HG02884 (cell line): ENCODE measurements at regions not wholly inside any gene's neighbourhood (a gene's known extent, or its start where the extent isn't known, plus 50 kb on each side); places are given as distances from the start of the nearest gene placed in this dataset.

Source experiments
- ATAC-seq: cut with Tn5 transposase; IDR thresholded peaks from one replicate; pipeline ENCODE4 v1.9.1; 2021; ENCODE audit warnings: mild to moderate bottlenecking, moderate library complexity; ENCODE audit not compliant: unreplicated experiment

GRCh38 chr2:66717218-66717905 is 282.4 kb downstream of the MEIS1 start:
- ATAC-seq: no peak

- ATAC-seq: no peak
These were observed 283.0 kb downstream of the MEIS1 start for GRCh38 chr2:66717973-66718372.

DNA sequence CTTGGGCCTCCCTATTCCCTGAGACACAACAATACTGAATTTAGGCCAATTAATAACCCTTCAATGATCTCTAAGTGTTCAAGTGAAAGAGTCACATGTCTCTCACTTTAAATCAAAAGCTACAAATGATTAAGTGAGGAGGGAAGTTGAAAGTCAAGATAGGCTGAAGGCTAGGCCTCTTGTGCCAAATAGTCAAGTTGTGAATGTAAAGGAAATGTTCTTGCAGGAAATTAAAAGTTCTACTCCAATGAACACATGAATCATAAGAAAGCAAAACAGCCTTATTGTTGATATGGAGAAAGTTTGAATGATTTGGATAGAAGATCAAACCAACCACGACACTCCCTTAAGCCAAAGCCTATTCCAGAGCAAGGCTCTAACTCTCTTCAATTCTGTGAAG is 286.9 kb downstream of the MEIS1 start:
- ATAC-seq: no peak

- no peak for ATAC-seq
These were observed 289.3 kb downstream of the MEIS1 start for GRCh38 chr2:66724241-66724640.

DNA sequence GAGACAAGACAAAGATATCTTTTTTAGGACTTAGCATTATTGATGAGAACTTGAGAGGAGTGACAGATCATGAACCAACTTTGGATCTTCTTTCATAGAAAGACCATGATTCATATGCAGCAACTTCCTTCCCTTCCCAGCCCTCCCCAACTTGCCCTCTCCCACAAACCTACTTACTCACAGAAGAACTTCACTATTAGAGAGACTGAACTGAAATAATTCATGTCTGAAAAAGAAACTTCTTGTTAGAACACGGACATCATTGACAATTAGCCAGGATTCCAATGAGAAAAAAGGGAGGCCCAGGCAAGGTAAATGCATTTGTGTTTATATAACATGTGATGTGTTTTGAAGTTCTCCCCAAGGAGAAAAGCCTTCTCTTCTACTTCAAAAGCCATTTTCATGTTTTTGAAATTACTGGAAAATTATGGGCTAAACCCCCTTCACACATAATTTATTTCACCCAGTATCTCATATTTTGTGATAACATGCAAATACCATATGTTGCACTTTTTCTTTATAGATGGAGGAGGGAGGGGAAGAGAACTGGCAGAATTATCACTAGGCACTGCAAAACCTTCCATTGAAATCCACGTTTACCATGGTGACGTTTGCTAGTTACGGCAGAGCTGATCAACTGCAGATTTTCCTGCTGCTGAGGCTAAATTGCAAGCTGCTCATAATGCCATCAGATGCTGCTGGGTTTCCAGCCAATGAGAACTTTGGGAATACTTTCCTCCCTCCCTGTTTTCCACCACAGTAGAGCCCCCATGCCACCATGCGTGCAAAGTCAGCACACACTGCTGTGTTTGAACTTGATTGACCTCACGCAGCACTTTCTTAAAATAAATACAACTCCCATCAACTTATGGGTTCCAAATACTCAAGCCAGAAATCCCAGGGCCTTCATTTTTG is 294.7 kb downstream of the MEIS1 start:
- ATAC-seq: no peak

DNA sequence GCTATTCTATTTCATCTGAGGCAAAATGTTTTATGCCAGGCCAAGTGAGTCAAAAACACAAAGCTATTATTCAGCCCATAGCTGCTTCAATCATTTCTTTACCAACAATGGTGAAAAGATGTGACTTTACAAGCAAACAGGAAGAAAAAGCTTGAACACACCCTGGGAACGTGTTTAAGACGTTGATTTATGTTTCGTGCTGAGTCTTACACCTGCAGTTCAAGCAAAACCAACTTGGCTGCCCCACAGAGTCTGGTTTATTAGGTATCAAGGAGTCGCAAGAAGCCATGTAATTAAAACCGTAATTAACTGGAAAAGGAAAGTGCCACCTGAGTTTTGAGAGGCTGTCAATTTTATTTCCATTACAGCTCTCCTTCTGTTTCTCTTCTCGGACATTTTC is 295.5 kb downstream of the MEIS1 start:
- ATAC-seq: no peak

GRCh38 chr2:66733364-66733999 is 298.6 kb downstream of the MEIS1 start:
- no peak for ATAC-seq

DNA sequence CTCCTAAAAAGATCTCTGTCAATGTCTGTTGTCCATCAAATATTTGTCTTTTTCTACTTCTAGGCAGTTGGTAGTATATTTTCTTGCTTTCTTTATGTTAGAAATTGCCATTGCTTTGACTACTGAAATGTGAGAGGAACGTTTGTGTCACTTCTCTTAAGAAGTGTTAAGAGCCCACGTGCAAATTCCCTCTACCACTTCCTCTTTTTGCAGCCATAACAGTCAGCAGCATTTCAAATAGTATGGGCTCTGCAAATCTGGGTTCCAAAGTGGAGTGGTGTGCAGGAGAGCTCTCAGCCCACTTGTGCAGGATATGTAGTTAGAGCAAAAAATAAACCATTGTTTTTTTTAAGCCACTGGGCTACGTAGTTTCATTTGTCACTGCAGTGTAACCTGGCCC is 314.0 kb downstream of the MEIS1 start:
- ATAC-seq: peak; percentile 54

DNA sequence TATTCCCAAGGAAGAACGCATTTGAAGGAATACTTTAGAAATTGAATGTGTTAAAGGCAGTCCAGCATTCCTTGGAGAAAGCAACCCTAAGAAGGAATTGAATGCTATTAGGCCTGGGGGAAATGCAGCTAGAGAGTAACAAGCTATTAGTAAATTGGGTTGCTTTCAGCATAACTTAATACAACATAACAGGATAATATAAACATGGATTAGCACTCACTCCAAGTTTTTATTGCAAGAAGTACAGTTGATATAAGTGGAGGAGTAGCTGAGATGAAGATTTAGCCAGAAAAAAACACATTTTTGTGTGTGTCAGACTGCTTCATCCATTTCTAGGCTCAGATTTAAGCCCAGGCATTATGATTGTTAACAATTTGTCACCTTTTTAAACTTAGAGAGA is 314.6 kb downstream of the MEIS1 start:
- ATAC-seq: no peak

GRCh38 chr2:66753257-66753656 is 318.3 kb downstream of the MEIS1 start:
- no peak for ATAC-seq

DNA sequence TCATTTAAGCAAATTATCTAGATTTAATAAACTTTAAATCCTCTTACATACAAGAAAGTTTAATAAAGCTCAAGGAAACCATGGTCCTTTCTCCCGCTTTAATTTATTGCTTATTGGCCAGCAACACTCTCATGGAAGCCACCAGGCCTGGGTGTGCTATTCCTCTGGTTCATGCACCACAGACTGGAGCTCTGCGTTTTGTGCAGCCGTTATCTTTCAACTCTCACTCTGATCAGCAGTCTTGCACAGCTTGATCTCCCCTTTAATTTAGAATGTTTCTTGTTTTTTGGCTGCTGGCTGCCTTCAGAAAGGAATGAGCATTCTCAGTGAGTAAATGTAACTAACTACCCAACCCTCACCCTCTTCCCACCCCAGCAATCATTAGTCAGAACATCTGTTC is 318.7 kb downstream of the MEIS1 start:
- no peak for ATAC-seq

GRCh38 chr2:66755974-66756373 is 321.0 kb downstream of the MEIS1 start:
- no peak for ATAC-seq

GRCh38 chr2:66761826-66762225 is 326.9 kb downstream of the MEIS1 start:
- no peak for ATAC-seq

GRCh38 chr2:66762761-66763160 is 327.8 kb downstream of the MEIS1 start:
- no peak for ATAC-seq

DNA sequence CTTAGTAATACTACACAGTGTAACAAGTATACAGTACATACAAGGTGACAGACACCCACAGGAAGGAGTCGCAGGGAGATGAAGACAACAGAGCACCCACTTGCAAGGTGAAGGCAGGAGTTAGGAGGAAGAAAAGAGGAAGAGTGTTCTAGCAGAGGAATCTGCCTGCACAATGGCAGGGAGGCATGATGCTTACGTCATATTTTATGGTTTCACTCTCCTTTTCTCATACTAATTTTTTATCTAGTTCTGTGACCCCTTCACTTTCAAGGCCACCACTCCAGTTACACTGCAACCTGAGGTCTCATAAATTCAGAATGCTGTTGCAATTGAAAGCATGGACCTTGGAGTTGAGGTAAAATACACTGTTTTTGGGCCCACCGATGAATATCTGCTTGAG is 331.7 kb downstream of the MEIS1 start:
- ATAC-seq: no peak

DNA sequence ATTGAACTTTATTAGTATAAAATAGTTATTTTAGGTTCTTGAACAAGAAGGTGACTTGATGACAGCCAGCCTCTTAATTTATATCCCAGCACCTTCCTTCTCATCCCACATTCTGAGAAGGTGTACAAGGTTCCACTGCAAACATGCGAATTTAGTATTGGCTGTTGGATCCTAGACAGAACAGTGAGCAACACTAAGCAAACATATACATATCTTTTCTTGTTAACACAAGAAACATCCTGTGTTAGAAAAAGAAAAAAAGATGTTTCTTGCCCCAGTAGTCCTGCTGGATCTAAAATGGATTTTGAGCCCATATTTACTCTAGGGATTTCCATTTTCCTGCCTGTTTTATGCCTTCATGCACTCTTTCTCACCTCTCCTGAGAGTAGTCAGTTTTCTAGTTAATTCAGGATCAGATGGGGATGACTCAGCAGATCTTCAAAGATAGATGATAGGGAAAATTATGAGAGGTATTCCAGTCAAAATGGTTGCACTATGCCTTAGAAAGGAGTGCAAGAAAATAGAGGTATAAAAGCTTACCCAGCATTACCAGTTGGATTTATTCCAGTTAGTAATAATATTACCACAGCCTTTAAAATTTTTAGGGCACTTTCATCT is 336.5 kb downstream of the MEIS1 start:
- no peak for ATAC-seq

- no peak for ATAC-seq
These were observed 337.7 kb downstream of the MEIS1 start for GRCh38 chr2:66772618-66773017.

GRCh38 chr2:66775730-66776422 is 341.0 kb downstream of the MEIS1 start:
- no peak for ATAC-seq

DNA sequence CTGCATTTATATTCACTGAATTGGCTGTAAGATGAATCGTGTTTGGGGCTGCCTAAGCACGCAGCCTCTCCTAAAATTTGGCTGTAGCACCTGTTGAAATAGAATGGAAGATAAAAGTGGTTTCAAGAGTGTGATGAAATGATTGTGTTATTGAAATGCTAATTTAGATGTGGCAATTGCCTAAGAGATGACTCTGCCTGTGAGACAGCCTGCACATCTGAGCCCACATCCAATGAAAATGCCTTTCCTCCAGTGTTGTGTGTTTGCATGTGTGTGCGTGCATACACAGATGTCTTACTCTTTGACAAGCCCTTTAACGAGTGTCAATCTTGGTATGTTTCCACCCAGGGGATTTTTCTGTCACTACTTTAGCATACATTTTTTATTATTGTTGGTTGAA is 346.9 kb downstream of the MEIS1 start:
- ATAC-seq: no peak

DNA sequence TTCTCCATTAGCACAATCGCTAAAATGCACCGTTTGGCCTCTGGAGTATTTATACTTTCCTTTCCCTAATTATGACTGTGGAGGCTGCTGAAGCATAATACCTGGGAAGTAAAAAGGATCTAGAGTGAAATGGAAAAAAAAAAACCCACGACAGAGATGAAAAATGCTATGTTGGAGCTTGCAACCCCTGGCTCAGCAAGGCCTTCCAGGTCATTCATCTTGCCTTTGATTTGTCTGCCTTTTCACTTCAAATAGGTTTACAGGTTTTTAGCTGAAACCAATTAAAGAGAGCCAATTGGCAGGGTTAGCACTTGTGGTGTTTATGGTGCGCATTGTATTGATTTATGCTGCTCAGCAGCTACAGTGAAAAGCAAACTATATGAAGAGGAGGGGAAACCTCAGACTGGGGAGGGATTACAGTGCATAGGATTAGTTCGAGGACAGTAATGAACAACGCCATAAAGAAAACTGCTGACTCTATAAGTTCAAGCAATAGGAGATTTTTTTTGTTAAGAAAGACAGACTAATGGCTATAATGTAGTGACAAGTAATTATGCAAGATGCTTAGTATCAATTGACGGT is 347.9 kb downstream of the MEIS1 start:
- no peak for ATAC-seq
